H9 (cell line): ENCODE measurements at regions not wholly inside any gene's neighbourhood (a gene's known extent, or its start where the extent isn't known, plus 50 kb on each side); places are given as distances from the start of the nearest gene placed in this dataset.

Source experiments
- DNase-seq: peaks from one replicate; pipeline ENCODE4 v3.0.0-alpha.2; 2017
- H2AFZ ChIP-seq: one replicate; pipeline ENCODE4 v1.6.1; 2013; ENCODE audit warnings: mild to moderate bottlenecking, low read length, control low read depth, moderate library complexity
- H2AK5ac ChIP-seq: 2 replicates; pipeline ENCODE4 v1.6.1; 2013; ENCODE audit warnings: low read length, control low read depth, mixed read lengths; ENCODE audit not compliant: insufficient read length
- H2BK120ac ChIP-seq: one replicate; pipeline ENCODE4 v1.6.1; 2013; ENCODE audit warnings: low read depth, mild to moderate bottlenecking, low read length, control low read depth, inconsistent platforms; ENCODE audit not compliant: poor library complexity, severe bottlenecking
- H2BK12ac ChIP-seq: 2 replicates; pipeline ENCODE4 v1.6.1; 2013; ENCODE audit warnings: low read length, control low read depth, mixed read lengths, low read depth; ENCODE audit not compliant: insufficient read length
- H2BK15ac ChIP-seq: 2 replicates; pipeline ENCODE4 v1.6.1; 2013; ENCODE audit warnings: low read depth, low read length, control low read depth
- H2BK20ac ChIP-seq: one replicate; pipeline ENCODE4 v1.6.1; 2013; ENCODE audit warnings: low read depth, mild to moderate bottlenecking, low read length, control low read depth, inconsistent platforms; ENCODE audit not compliant: poor library complexity, severe bottlenecking
- H2BK5ac ChIP-seq: 2 replicates; pipeline ENCODE4 v1.6.1; 2013; ENCODE audit warnings: low read length, control low read depth, mixed read lengths; ENCODE audit not compliant: insufficient read length
- H3K14ac ChIP-seq: 2 replicates; pipeline ENCODE4 v1.6.1; 2013; ENCODE audit warnings: low read length, control low read depth; ENCODE audit not compliant: insufficient read depth
- H3K18ac ChIP-seq: 2 replicates; pipeline ENCODE4 v1.6.1; 2013; ENCODE audit warnings: low read depth, mild to moderate bottlenecking, mixed read lengths, low read length, control low read depth; ENCODE audit not compliant: insufficient read length
- H3K23ac ChIP-seq: 2 replicates; pipeline ENCODE4 v1.6.1; 2013; ENCODE audit warnings: low read length, control low read depth, mixed read lengths, low read depth; ENCODE audit not compliant: insufficient read length
- H3K23me2 ChIP-seq: 2 replicates; pipeline ENCODE4 v1.6.1; 2013; ENCODE audit warnings: low read depth, mild to moderate bottlenecking, mixed read lengths, low read length, control low read depth; ENCODE audit not compliant: insufficient read length, poor library complexity, severe bottlenecking
- H3K27ac ChIP-seq: 2 replicates; pipeline ENCODE4 v1.5.1; 2013; ENCODE audit warnings: low read length, control low read depth, mixed read lengths, low read depth; ENCODE audit not compliant: insufficient read length
- H3K27me3 ChIP-seq: 2 replicates; pipeline ENCODE4 v1.6.1; 2013; ENCODE audit warnings: low read length, control low read depth, inconsistent platforms; ENCODE audit not compliant: insufficient read depth
- H3K4ac ChIP-seq: 2 replicates; pipeline ENCODE4 v1.6.1; 2013; ENCODE audit warnings: low read depth, mild to moderate bottlenecking, control low read depth, inconsistent platforms, low read length, moderate library complexity
- H3K4me1 ChIP-seq: 2 replicates; pipeline ENCODE4 v1.6.1; 2013; ENCODE audit warnings: low read length, control low read depth, inconsistent platforms; ENCODE audit not compliant: insufficient read depth
- H3K4me2 ChIP-seq: 2 replicates; pipeline ENCODE4 v1.6.1; 2013; ENCODE audit warnings: low read length, control low read depth, mixed read lengths; ENCODE audit not compliant: insufficient read length, insufficient read depth
- H3K56ac ChIP-seq: 2 replicates; pipeline ENCODE4 v1.6.1; 2013; ENCODE audit warnings: low read depth, mild to moderate bottlenecking, mixed read lengths, low read length, control low read depth; ENCODE audit not compliant: insufficient read length
- H3K79me1 ChIP-seq: 2 replicates; pipeline ENCODE4 v1.6.1; 2013; ENCODE audit warnings: low read depth, mild to moderate bottlenecking, moderate library complexity, low read length, control low read depth, inconsistent platforms; ENCODE audit not compliant: insufficient read depth, poor library complexity, severe bottlenecking
- H3K79me2 ChIP-seq: 2 replicates; pipeline ENCODE4 v1.6.1; 2013; ENCODE audit warnings: low read length, control low read depth, inconsistent platforms; ENCODE audit not compliant: insufficient read depth
- H3K9ac ChIP-seq: 2 replicates; pipeline ENCODE4 v1.6.1; 2013; ENCODE audit warnings: low read length, control low read depth, mixed read lengths; ENCODE audit not compliant: insufficient read length; ENCODE audit errors: extremely low read depth
- H3K9me3 ChIP-seq: one replicate; pipeline ENCODE4 v1.6.1; 2013; ENCODE audit warnings: low read depth, low read length, inconsistent platforms; ENCODE audit not compliant: control insufficient read depth
- H3T11ph ChIP-seq: one replicate; pipeline ENCODE4 v1.6.1; 2013; ENCODE audit warnings: mild to moderate bottlenecking, low read length, control low read depth, inconsistent platforms
- H4K20me1 ChIP-seq: one replicate; pipeline ENCODE4 v1.6.1; 2013; ENCODE audit not compliant: control insufficient read depth, insufficient read length, insufficient read depth
- H4K5ac ChIP-seq: 2 replicates; pipeline ENCODE4 v1.6.1; 2013; ENCODE audit warnings: low read depth, mild to moderate bottlenecking, mixed read lengths, low read length, control low read depth; ENCODE audit not compliant: insufficient read length
- H4K8ac ChIP-seq: replicated peaks from 2 replicates; pipeline ENCODE4 v1.6.1; 2013; ENCODE audit warnings: low read length, control low read depth, mixed read lengths, low read depth; ENCODE audit not compliant: insufficient read length
- H4K91ac ChIP-seq: 2 replicates; pipeline ENCODE4 v1.6.1; 2013; ENCODE audit warnings: low read depth, mild to moderate bottlenecking, moderate library complexity, mixed read lengths, low read length, control low read depth; ENCODE audit not compliant: insufficient read length
- H3K27ac Mint-ChIP-seq, 3 experiments: 2 replicates in 2 of 3; 3 replicates in 1 of 3; pipeline ENCODE4 v1.8.0; 2020 to 2021; ENCODE audit warnings: mixed read lengths in 3 of 3, mild to moderate bottlenecking in 1 of 3, moderate library complexity in 1 of 3
- H3K27me3 Mint-ChIP-seq: 2 replicates; pipeline ENCODE4 v1.8.0; 2021; ENCODE audit warnings: low read depth, mild to moderate bottlenecking, moderate library complexity, mixed read lengths
- H3K36me3 Mint-ChIP-seq, 3 experiments: 2 replicates in 2 of 3; 3 replicates in 1 of 3; pipeline ENCODE4 v1.8.0; 2020 to 2021; ENCODE audit warnings: low read depth in 3 of 3, mixed read lengths in 3 of 3; ENCODE audit not compliant: insufficient read depth in 1 of 3
- H3K4me1 Mint-ChIP-seq, 2 experiments: 2 replicates each; pipeline ENCODE4 v1.8.0; 2020; ENCODE audit warnings: mixed read lengths in 2 of 2
- H3K4me3 Mint-ChIP-seq, 2 experiments: 2 replicates in 1 of 2; 3 replicates in 1 of 2; pipeline ENCODE4 v1.8.0; 2020 to 2021; ENCODE audit warnings: mild to moderate bottlenecking in 2 of 2, mixed read lengths in 2 of 2, moderate library complexity in 1 of 2
- H3K9me3 Mint-ChIP-seq, 2 experiments: 2 replicates in 1 of 2; 3 replicates in 1 of 2; pipeline ENCODE4 v1.8.0; 2020; ENCODE audit warnings: mild to moderate bottlenecking in 2 of 2, mixed read lengths in 2 of 2, moderate library complexity in 1 of 2
- CTCF ChIP-seq: fragments of 200-600 bp; sonication (generic); conservative IDR thresholded peaks from 3 replicates; pipeline ENCODE4 v1.8.0; 2021; ENCODE audit warnings: antibody characterized with exemption, mild to moderate bottlenecking
- WGBS: extraction: QIAGEN DNeasy Blood & Tissue Kit; methylation state at CpG from one replicate; pipeline ENCODE4 v1.1.7; 2013; ENCODE audit warnings: missing lambda C conversion rate, low lambda C conversion rate, mixed read lengths; ENCODE audit not compliant: insufficient read length; ENCODE audit errors: extremely low coverage; 5-methylcytosine and 5-hydroxymethylcytosine counted together

DNA sequence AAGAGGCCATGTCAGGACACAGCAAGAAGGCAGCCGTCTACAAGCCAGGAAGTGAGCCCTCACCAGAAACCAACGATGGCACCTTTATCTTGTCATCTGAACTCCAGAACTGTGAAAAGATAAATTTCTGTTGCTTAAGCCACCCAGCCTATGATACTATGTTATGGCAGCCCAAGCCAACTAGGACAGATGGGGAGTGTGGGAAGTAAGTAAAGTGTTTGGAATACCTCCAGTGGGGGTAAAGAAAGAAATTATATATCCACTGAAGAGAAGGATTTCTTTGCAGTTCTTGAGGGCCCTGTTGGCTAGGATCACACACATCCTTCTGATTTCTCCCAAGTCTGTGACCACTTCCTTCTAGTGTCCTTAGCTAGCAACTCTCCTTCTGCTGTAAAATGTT is 384.4 kb downstream of the TNS3 start:
- Histone ChIP-seq H3K23me2 (no peaks in the 10 kb centered on the region), H3K4me1 (no peaks in the 10 kb centered on the region), H3K27me3 (no peaks in the 10 kb centered on the region), H3K56ac (no peak overlapping the region), H3K23ac (no peak overlapping the region), H2AFZ (no peak overlapping the region), H3K9ac (no peak overlapping the region), H2BK12ac (no peak overlapping the region), H4K20me1 (no peaks in the 10 kb centered on the region), H3K14ac (no peak overlapping the region), H3T11ph (no peak overlapping the region), H2AK5ac (no peak overlapping the region), H2BK20ac (no peak overlapping the region), H3K27ac (no peak overlapping the region), H3K79me2 (no peaks in the 10 kb centered on the region), H3K4me2 (no peak overlapping the region), H2BK15ac (no peak overlapping the region), H2BK5ac (no peak overlapping the region), H4K91ac (no peak overlapping the region), H2BK120ac (no peak overlapping the region), H3K79me1 (no peaks in the 10 kb centered on the region), H3K18ac (no peak overlapping the region), H3K4ac (no peak overlapping the region), H4K8ac (no peak overlapping the region), H3K9me3 (no peaks in the 10 kb centered on the region), H4K5ac (no peak overlapping the region)
- TF ChIP-seq CTCF, result no peak
- Mint-ChIP-seq H3K9me3 (no peaks in the 10 kb centered on the region), H3K4me1 (0 out of 4 replicates have a peak, but pooled peaks cover 0 to 2% of the 10 kb centered on the region in 2 experiments), H3K27me3 (peaks cover 9% of the 10 kb centered on the region), H3K4me3 (no peak overlapping the region), H3K27ac (no peak overlapping the region), H3K36me3 (no peaks in the 10 kb centered on the region)
- DNase-seq, result no peak
- no CpG with 5 or more reads among the region's 2 CpGs for WGBS
